NT2/D1 (cell line): ENCODE measurements at regions not wholly inside any gene's neighbourhood (a gene's known extent, or its start where the extent isn't known, plus 50 kb on each side); places are given as distances from the start of the nearest gene placed in this dataset.

Experiments
- SUZ12 ChIP-seq: IDR thresholded peaks from 2 replicates; pipeline ENCODE4 v1.6.1; 2011; ENCODE audit not compliant: insufficient read length, insufficient read depth; ENCODE audit errors: extremely low read depth
- ZNF274 ChIP-seq: IDR thresholded peaks from 2 replicates; pipeline ENCODE4 v1.6.1; 2011; ENCODE audit warnings: mild to moderate bottlenecking, low read depth, low read length

GRCh38 chr1:58310469-58310868 is 236.1 kb downstream of the OMA1 start:
- no peak for TF ChIP-seq SUZ12
- TF ChIP-seq ZNF274: no peak
